GM18499 (cell line): ENCODE measurements at regions not wholly inside any gene's neighbourhood (a gene's known extent, or its start where the extent isn't known, plus 50 kb on each side); places are given as distances from the start of the nearest gene placed in this dataset.
"Not testable (repeated sequence)": the region's sequence is repeated elsewhere in the genome, so short reads cannot be mapped to it uniquely, and the experiment has no call there.

Experiments
- ATAC-seq: cut with Tn5 transposase; IDR thresholded peaks from one replicate; pipeline ENCODE4 v1.9.1; 2021; ENCODE audit warnings: moderate number of reproducible peaks; ENCODE audit not compliant: insufficient read depth, unreplicated experiment

DNA sequence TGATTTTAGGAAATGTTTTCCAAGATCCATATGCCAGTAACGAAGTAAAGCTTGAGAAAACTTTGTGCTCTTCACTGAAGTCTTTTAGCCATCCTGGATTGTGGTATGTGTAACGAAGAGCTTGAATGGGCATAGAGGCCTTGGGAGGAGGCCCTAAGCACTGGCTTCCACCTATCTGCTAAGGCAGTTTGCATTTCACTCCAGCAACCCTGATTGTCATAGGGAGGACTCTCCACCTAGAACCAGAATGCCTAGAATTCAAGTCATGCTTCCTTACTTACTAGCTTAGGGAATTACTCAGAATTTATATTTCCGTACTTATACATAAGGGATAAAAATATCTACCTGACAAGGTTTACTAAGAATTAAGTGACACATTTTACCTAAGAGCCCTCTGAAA lies 451.5 kb downstream of the FBXO15 start:
- no peak for ATAC-seq

DNA sequence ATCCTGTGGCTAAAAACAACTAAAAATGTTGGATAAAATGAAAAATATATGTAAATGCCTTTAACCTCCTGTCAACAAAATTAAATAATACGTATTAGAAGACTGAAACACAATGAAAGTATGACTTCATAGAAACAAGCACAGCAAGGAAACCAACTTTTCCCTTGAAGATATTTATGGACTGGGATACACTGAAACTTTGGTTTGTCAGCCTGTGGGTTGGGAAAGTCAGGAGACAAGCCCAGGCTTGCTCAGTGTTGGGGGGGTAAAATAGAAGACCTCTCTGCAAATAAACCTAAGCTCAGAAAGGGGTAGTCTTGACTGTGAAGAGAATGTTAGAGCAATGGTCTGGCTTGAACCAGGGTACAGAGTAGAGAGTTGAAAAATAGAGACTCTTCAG lies 454.5 kb downstream of the FBXO15 start:
- ATAC-seq: no peak

DNA sequence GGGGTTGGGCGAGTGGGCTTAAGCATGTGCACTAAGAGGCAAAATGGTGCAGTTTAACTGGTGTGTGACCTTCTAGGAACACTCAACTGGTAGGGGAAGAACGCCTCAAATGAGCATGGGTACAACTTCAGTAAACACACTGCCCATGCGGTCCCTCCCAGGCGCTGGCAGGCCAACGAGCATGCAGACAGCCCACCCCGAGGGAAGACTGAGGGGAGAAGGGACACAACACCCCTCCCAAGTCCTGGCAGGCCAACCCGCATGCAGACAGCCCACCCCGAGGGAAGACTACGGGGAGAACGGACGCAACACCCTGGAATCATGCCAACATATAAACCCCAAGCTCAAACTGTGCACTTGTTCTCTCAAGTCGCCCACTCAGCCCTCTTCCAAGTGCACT lies 456.0 kb downstream of the FBXO15 start:
- no peak for ATAC-seq

DNA sequence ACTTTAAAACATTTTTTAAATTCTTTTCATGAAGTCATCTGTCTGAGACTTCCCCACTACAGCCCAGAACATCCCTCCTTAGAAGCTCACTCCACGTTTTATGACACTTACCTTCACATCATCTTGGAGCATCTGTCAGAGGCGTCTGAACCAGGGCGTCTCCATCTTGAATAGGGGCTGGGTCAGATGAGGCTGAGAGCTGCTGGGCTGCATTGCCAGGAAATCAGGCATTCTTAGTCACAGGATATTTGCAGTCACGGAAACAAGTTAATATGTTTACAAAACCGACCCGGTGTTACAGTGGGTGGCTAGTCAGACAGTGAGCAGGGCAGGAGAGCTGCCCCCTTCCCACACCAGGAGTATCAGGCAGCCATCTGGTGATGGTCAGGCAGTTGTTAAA lies 456.5 kb downstream of the FBXO15 start:
- ATAC-seq: no peak

DNA sequence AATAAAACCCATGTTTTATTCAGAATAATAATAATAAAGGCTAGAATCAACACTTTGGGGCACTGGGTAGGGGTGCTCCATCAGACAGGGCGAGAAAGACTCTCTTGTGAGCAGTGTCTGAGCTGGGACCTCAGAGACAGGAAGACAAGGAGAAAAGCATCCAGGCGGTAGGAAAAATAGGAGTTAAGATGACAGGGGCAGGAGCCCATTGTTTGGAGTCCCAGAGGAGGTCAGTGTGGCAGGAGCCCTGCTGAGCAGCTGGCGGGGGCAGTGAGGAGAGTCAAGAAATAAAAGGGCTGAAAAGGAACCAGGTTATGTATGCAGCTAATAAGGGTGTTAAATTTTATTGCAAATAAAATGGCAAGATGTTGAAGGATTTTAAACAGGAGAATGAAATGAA lies 457.4 kb downstream of the FBXO15 start:
- ATAC-seq: no peak

DNA sequence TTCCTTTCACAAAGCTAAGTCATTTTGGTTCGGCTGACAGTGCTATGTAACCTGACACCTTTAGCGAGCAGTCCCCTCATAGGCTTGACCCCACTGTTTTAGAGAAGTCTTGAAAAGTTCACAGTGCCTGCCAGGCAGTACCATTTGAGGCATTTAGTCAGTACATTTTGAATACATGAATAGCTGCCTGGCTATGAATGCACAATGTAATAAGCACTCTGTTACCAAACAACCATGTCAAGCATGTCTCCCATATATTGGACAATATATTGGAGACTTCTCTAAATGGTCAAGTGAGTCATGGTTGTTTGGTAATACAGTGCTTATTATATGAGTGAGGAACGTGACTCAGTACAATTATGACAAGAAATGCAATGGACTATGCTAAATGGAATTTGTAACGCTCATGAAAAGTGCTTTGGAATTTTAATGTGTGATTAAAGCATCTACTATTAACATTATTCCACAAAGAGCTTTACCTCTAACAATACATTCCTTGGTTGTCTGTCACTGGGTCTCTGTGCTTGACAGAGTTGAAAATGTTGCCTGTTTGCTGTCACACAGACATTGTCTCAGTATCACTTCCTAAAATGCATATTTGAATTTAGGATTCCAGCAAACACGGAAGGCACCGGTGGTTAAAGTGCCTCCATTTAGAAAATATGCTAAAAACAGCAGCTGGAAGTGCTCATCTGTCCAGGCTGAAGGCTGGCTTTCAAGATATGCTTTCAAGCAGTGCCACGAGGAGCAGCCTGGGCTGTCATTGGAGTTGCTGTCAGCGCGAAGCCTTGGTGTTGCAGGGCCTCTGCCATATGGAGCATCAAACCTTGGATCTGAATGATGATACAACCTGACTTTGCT lies 458.6 kb downstream of the FBXO15 start:
- no peak for ATAC-seq

DNA sequence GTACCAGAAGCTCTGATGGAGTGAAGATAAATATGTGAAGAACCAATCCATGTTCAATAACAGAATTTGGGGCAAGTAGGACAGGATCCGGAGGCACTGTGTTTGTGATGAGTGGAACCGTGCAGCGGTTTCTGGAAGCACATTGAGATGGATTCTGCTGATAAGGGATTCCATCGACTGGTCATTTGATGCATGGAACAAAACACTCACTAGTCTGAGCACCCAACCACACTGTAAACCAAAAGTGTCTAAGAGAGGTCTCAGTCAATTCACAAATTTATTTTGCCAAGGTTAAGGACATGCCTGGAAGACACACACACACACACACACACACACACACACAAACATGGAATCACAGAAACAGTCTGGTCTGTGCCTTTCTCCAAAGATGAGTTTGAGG lies 459.5 kb downstream of the FBXO15 start:
- ATAC-seq: no peak

DNA sequence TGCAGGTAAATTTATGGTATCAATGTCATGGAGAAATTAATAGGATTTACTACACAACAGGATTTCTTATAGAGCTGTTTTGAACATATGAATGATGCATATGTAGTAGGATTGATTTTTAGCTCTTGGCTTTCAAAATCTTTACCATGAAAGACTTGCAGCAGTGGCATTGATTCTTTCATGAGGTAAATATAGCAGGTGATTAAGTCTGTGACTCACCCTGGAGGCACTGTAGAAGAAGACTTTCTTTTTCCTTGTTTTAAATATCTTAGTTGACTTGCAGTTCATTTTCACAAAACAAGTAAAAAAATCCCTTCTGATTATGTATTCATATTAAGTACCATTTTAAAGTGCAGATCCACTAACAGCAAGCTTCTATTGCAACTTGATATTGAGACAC lies 463.0 kb downstream of the FBXO15 start:
- no peak for ATAC-seq

DNA sequence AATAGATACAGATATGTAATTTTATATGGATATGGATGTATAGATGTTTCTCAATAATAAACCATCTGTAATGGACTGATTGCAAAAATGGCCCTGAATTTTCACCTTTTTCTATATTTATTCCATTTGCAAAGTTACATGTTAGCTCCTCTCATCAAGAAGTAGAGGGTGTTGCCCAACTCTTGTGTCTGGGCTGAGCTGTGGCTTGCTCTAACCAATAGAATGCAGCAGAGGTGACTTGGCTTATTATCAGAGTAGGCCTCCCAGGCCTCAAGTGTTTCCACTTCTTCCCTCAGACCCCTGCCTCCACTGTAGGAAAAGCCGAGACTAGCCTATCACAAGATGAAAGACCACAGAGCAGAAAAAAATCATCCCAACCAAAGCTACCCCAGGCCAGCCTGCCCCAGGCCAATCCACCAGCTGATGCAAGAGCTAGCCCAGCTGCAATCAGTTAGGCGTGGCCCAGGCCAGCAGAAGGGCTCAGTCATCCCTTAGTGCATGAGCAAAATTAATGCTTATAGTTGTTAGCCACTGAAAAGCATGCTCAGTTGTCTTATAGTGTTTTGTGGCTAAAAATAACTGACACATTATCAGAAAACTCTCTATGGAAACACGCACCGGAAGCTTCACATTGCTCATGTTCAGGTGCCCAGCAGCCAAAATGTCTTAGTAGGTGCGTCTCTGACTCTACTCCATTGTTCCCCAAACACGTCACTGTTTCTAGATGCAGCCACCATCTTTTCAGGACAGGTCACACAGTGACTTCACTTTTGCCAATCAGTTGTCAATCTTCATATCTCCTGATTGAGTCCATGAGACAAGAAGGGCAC lies 464.0 kb downstream of the FBXO15 start:
- ATAC-seq: no peak

DNA sequence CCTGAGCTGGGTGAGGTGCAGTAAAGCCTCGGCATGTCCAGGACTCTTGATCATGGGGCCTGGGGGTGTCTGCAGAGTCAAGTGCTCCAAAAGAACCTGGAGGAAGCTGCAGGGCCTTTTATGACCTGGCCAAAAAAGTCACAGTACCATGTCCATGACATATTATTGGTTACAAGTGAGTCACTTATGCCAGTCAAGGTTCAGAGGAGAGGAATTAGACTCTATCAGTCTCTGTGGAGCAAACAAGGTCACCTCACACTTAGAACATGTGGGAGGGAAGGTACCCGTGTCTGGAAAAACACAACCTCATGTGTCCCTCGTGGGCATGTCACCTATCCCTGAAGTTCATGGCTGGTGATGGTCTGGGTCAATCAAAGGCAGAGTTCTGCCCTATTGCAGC lies 465.7 kb downstream of the FBXO15 start:
- ATAC-seq: no peak

DNA sequence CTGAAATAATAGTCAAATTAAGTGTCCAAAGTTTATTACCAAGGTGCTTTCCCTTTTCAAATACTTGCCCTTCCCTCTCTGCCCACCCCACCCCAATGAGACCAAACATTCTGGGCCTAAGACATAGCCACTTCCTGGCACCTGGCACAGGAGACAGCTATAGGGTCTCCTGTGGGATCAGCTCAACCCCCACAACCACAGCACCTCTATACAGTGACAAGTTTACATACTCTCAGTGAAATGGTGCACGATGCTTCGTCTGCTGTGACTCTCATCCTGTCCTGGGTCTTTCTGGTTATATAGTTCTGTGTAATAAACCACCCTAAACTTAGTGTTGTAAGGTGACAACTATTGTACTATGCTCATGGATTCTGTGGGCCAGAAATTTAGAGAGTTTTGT lies 466.2 kb downstream of the FBXO15 start:
- no peak for ATAC-seq

DNA sequence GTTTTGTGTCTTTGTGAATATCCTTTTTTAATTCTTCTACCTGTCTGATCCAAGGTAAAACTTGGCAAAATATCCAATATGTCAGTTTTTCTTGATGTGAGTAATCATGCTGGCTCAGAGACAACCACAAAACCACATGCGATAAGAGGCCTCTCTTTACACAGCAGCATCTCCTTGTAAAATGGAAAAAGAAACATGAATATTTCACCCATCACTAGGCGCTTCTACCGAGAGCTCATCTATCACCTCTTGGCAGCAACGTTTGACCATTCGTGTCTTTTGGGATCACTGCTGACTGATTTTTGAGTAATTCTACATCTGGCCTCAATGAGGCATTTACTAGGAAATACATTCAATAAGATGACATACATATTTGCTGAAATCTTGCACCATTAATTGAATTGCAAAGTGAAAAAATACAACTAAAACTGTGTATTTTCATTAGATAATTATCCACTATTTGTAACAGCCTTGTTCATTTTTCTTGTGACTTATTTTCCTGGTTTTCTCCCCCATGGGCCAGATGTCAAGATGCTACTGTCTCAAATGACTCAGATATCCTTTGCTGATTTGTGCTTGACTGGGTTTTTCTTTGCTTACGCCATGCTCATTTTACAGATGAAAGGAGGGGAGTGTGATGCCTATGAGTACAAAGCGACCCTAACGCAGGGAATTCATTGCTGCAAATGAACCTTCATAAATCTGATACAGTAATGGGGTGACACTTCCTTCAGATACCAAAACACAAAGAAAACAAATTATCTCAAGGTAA lies 467.5 kb downstream of the FBXO15 start:
- no peak for ATAC-seq

DNA sequence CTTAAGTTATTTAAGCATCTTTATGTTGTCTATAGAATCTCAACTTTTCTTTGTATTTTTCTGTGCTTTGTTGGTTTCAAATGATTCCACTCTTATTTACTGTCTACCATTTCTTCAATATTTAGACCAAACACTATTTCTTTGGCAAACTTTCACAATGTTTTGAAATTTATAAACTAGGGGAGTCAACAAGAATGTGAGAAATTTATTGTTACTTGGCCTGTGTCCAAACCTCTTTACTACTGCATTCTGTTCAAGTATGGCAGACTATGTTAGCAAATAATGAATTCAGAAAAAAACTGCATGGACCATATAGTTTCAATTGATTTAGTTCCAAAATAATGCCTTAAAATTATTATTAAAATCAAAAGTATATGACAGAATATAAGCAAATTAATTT lies 470.2 kb downstream of the FBXO15 start:
- ATAC-seq: no peak

DNA sequence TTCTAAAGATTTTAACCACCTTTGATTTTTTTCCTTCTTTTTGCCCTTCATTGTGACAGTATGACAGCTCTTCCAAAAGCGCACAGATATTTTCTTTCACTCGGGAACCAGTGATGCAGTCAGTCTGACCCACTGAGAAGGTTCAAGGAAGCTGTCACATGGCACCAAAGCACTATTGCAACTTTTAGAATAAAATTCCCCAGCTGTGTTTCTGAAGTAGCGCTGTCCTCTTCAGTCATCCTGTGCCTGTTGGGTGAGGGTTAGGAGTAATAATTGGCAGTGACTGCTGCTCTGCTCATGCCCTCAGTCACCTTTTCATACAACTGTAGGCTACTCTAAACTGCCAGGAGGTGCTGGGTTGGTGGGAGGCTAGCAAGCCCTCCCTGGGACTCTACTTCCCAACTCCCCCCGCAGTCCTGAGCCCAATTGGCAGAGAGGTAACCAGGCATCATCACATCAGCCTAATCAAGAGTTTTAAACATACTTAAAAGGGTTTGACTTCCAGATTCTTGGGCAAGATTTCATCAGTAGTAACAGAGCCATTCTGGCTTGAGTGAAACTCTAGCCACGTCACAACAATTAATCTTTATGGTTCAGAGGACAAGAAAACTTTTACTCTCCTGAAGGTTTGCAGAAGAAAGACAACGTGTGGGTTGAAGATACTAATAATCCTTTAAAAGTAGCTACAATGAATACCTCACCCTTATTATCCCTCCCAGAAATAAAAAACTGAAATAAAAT lies 473.3 kb downstream of the FBXO15 start:
- no peak for ATAC-seq

DNA sequence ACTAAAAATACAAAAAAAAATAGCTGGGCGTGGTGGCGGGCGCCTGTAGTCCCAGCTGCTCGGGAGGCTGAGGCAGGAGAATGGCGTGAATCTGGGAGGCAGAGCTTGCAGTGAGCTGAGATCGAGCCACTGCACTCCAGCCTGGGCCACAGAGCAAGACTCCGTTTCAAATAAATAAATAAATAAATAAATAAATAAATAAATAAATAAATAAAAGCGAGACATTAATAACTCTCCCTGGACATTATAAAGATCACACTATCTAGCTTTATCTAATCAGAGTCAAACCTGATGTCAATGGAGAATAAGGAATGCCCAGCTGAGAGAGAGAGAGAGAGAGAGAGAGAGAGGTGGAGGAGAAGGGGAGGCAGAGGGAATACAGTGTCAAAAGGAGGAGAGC lies 476.2 kb downstream of the FBXO15 start:
- ATAC-seq: not testable (repeated sequence)

DNA sequence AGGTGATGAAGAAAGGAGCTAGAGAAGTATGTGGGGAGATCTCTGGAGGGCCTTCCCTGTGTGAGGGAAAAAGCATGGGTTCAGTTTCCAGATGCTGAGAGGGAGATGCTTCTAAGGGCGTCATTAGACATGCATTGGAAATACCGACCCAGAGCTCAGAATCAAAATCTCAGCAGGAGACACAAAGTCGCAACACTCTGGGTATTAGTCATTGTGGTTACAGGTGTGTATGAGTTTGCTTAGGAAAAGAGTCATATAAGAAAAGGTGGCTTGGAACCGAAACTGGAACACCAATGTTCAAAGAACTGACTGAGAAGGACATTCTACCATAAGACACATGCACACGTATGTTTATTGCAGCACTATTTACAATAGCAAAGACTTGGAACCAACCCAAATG lies 477.1 kb downstream of the FBXO15 start:
- no peak for ATAC-seq

DNA sequence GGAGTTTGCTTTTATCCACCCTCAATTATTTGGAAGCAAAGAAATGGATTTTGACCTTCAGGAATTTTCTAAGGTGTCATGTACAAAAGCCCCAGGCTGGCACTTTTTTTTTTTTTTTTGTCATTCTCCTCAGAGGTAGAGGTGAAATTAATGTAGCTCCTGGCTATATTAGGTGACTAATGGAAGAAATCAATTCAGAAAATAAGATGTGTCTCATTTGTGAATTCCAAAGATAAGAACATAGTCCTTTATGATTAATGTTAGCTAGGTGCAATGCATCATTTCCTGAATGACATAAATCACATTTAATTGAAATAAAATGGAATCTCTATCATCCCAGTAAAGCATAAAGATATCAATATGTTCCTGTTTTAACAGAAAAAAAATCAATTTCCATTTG lies 477.6 kb downstream of the FBXO15 start:
- ATAC-seq: no peak

DNA sequence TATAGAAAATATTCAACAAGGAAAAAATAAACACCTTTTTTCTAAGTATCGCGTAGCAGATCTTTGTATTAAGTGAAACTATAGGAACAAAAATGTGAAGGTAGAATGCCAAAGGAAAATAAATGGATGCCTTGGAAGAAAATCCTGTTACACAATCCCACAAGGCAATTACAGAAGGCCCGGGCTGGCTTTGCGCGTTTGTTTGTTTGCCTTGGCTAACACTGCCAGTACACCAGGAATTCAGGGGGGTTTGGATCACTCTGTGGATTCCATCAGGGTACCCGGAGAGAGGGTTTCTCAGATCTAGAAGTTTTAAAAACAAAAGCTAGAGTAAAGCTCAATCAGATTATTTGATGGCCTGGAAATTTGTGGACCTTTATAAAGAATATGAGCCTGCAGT lies 478.3 kb downstream of the FBXO15 start:
- ATAC-seq: no peak

DNA sequence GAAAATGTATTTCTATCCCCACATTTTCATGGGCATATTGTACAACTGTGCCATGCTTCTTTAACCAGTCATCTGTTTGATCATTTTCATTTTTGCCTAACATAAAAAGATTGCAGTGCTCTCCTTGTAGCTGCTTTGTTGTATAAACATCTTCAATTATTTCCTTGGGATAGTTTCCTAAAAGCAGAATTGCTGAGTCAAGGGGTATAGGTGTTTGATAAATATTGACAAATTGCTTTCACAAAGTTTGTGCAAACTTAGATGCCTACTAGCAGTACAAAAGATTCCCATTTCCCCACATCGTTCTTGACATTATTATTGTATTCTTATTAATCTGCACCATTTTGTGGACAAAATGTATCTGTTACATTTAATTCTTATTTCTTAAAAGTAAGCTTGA lies 479.6 kb downstream of the FBXO15 start:
- ATAC-seq: no peak

DNA sequence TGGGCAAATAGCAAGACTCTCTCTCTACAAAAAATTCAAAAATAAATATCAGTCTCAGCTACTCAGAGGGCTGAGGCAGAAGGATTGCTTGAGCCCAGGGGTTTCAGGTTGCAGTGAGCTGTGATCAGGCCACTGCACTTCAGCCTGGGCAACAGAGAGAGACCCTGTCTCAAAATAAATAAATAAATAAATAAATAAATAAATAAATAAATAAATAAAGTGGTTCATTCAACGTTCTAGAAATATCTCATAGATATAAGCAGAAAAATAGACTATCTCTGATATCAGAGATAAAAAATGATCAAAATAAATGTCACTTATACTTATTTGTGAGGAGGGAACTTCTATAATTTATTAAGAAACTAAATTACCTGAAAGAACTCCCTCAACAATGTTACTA lies 480.9 kb downstream of the FBXO15 start:
- ATAC-seq: no peak
